A673 (cell line): ENCODE measurements at regions not wholly inside any gene's neighbourhood (a gene's known extent, or its start where the extent isn't known, plus 50 kb on each side); places are given as distances from the start of the nearest gene placed in this dataset.

Experiments used
- BruUV-seq: library from RNA; stranded (reverse); fragments of 400-500 nt; replicated peaks from 2 replicates; lab custom pipeline; 2021; lab: Mats Ljungman, UMichigan
- CTCF ChIA-PET: fragments of 300-600 bp; sonication (Branson Sonifier 250); formaldehyde crosslinking; loops from one replicate; lab custom pipeline; 2022; ENCODE audit warnings: antibody characterized with exemption; lab: Charles Lee
- POLR2A ChIA-PET: fragments of 300-600 bp; sonication (Branson Sonifier 250); formaldehyde crosslinking; loops from one replicate; lab custom pipeline; 2022; ENCODE audit warnings: antibody characterized with exemption; ENCODE audit not compliant: low non-redundant PET; lab: Charles Lee
- DNase-seq: peaks from one replicate; pipeline ENCODE4 v3.0.0-alpha.2; 2015; ENCODE audit warnings: low spot score
- H3K27ac ChIP-seq: fragments of 200-600 bp; sonication (generic); 2 replicates; pipeline ENCODE4 v1.5.1; 2016; ENCODE audit warnings: mixed run types, low read depth, mild to moderate bottlenecking, mixed read lengths, antibody characterized with exemption, low read length; ENCODE audit not compliant: poor library complexity, severe bottlenecking
- H3K27me3 ChIP-seq: fragments of 200-600 bp; sonication (generic); replicated peaks from 2 replicates; pipeline ENCODE4 v1.6.1; 2017; ENCODE audit warnings: mixed run types, low read depth, mild to moderate bottlenecking, mixed read lengths, antibody characterized with exemption, low read length; ENCODE audit not compliant: insufficient read depth, poor library complexity
- H3K36me3 ChIP-seq: fragments of 200-600 bp; sonication (generic); 2 replicates; pipeline ENCODE4 v1.6.1; 2016; ENCODE audit warnings: mixed run types, mild to moderate bottlenecking, mixed read lengths, antibody characterized with exemption, low read length; ENCODE audit not compliant: insufficient read depth, poor library complexity, severe bottlenecking
- H3K4me1 ChIP-seq: fragments of 200-600 bp; sonication (generic); 2 replicates; pipeline ENCODE4 v1.6.1; 2017; ENCODE audit warnings: mixed run types, mild to moderate bottlenecking, mixed read lengths, antibody characterized with exemption, low read length; ENCODE audit not compliant: insufficient read depth, poor library complexity, severe bottlenecking
- H3K4me3 ChIP-seq: fragments of 200-600 bp; sonication (generic); 2 replicates; pipeline ENCODE4 v1.5.1; 2016; ENCODE audit warnings: low read depth, mixed run types, mild to moderate bottlenecking, mixed read lengths, low read length; ENCODE audit not compliant: poor library complexity, severe bottlenecking
- H3K9me3 ChIP-seq: fragments of 200-600 bp; sonication (generic); 2 replicates; pipeline ENCODE4 v1.6.1; 2016; ENCODE audit warnings: mixed run types, low read depth, mild to moderate bottlenecking, mixed read lengths, antibody characterized with exemption, low read length; ENCODE audit not compliant: poor library complexity, severe bottlenecking
- CTCF ChIP-seq: fragments of 300-800, 200-600 bp; sonication (generic); conservative IDR thresholded peaks from 2 replicates; pipeline ENCODE4 v1.5.1; 2017; ENCODE audit warnings: low read depth, mild to moderate bottlenecking, antibody characterized with exemption, low read length, moderate library complexity, mixed read lengths
- EZH2 ChIP-seq: fragments of 200-600 bp; sonication (generic); IDR thresholded peaks from 2 replicates; pipeline ENCODE4 v1.6.1; 2017; ENCODE audit warnings: borderline replicate concordance, low read depth, mild to moderate bottlenecking, mixed read lengths, antibody characterized with exemption, low read length; ENCODE audit not compliant: poor library complexity, severe bottlenecking
- intact Hi-C: fragments of 100-400 bp; cut with micrococcal nuclease; formaldehyde crosslinking; loops from one replicate; pipeline ENCODE4 v1.10.0; 2022; ENCODE audit not compliant: unreplicated experiment

- Histone ChIP-seq H3K4me1 (no peaks in the 10 kb centered on the region), H3K27ac (no peak overlapping the region), H3K9me3 (peaks cover 4% of the 10 kb centered on the region), H3K27me3 (no peaks in the 10 kb centered on the region), H3K4me3 (no peak overlapping the region), H3K36me3 (no peaks in the 10 kb centered on the region)
- POLR2A ChIA-PET, result no interaction called here
- TF ChIP-seq EZH2 (no peak), CTCF (no peak)
- no TSS peak for BruUV-seq
- DNase-seq, result no peak
- CTCF ChIA-PET, result no interaction called here
- intact Hi-C loops, result no loop called here
These were observed 71.3 kb upstream of the NGF start for GRCh38 chr1:115409094-115410015.

GRCh38 chr1:115408533-115408932 lies 70.5 kb upstream of the NGF start:
- BruUV-seq, result no TSS peak
- intact Hi-C loops, result no loop called here
- Histone ChIP-seq H3K4me1 (no peaks in the 10 kb centered on the region), H3K36me3 (no peaks in the 10 kb centered on the region), H3K27me3 (peaks cover 4% of the 10 kb centered on the region), H3K27ac (no peak overlapping the region), H3K4me3 (no peak overlapping the region), H3K9me3 (peaks cover 4% of the 10 kb centered on the region)
- DNase-seq, result no peak
- TF ChIP-seq CTCF (no peak), EZH2 (no peak)
- CTCF ChIA-PET, result no interaction called here
- POLR2A ChIA-PET, result no interaction called here

- POLR2A ChIA-PET, result no interaction called here
- Histone ChIP-seq H3K27ac (no peak overlapping the region), H3K9me3 (peaks cover 4% of the 10 kb centered on the region), H3K4me1 (no peaks in the 10 kb centered on the region), H3K36me3 (no peaks in the 10 kb centered on the region), H3K4me3 (no peak overlapping the region), H3K27me3 (peaks cover 4% of the 10 kb centered on the region)
- TF ChIP-seq EZH2 (no peak), CTCF (no peak)
- DNase-seq, result no peak
- BruUV-seq, result no TSS peak
- CTCF ChIA-PET, result no interaction called here
- intact Hi-C loops, result no loop called here
These were observed 66.9 kb upstream of the NGF start for GRCh38 chr1:115404911-115405310.
